Liver (tissue), 8 donors: ENCODE measurements at regions not wholly inside any gene's neighbourhood (a gene's known extent, or its start where the extent isn't known, plus 50 kb on each side); places are given as distances from the start of the nearest gene placed in this dataset.

ENCODE experiments used
- DNase-seq: peaks from one replicate; pipeline ENCODE4 v3.0.0-alpha.2; 2017; ENCODE audit warnings: low spot score
- H3K27ac ChIP-seq, 2 donors: one replicate each; pipeline ENCODE4 v1.7.0; 2013; ENCODE audit warnings: inconsistent platforms in 2 of 2, low read length in 2 of 2, control low read depth in 1 of 2, low read depth in 1 of 2, mild to moderate bottlenecking in 1 of 2
- H3K27me3 ChIP-seq, 4 donors: one replicate each; pipeline versions ENCODE4 v1.6.1 to v1.7.0; 2013; ENCODE audit warnings: low read length in 3 of 4, inconsistent platforms in 1 of 4, mild to moderate bottlenecking in 1 of 4, moderate library complexity in 1 of 4; ENCODE audit not compliant: control insufficient read depth in 4 of 4, insufficient read depth in 4 of 4
- H3K36me3 ChIP-seq, 4 donors: one replicate each; pipeline versions ENCODE4 v1.6.1 to v1.7.0; 2013; ENCODE audit warnings: low read length in 3 of 4, mild to moderate bottlenecking in 3 of 4, low read depth in 1 of 4, moderate library complexity in 1 of 4; ENCODE audit not compliant: control insufficient read depth in 4 of 4, insufficient read depth in 3 of 4
- H3K4me1 ChIP-seq, 4 donors: one replicate each; pipeline versions ENCODE4 v1.6.1 to v1.7.0; 2013; ENCODE audit warnings: low read length in 3 of 4, mild to moderate bottlenecking in 3 of 4, moderate library complexity in 1 of 4; ENCODE audit not compliant: control insufficient read depth in 4 of 4, insufficient read depth in 4 of 4
- H3K4me3 ChIP-seq, 3 donors: one replicate each; pipeline versions ENCODE4 v1.6.1 to v1.7.0; 2013; ENCODE audit warnings: low read length in 3 of 3, control low read depth in 1 of 3, low read depth in 1 of 3, mild to moderate bottlenecking in 1 of 3
- H3K9ac ChIP-seq, 2 donors: one replicate each; pipeline ENCODE4 v1.7.0; 2013; ENCODE audit warnings: low read length in 2 of 2, mild to moderate bottlenecking in 2 of 2, moderate library complexity in 2 of 2, control low read depth in 1 of 2, low read depth in 1 of 2
- H3K9me3 ChIP-seq, 4 donors: one replicate each; pipeline versions ENCODE4 v1.6.1 to v1.7.0; 2013; ENCODE audit warnings: low read length in 3 of 4; ENCODE audit not compliant: control insufficient read depth in 4 of 4
- CTCF ChIP-seq: fragments of 150-350 bp; IDR thresholded peaks from 2 replicates; pipeline ENCODE4 v1.5.1; 2017; ENCODE audit warnings: improper control_type of control experiment, low read depth, low read length; ENCODE audit not compliant: missing input control
- EGR1 ChIP-seq, 2 donors: IDR thresholded peaks; 2 replicates each; pipeline ENCODE4 v1.6.1; 2016 to 2018; ENCODE audit warnings: antibody characterized with exemption in 2 of 2, low read depth in 2 of 2
- FOXA1 ChIP-seq: IDR thresholded peaks from 2 replicates; pipeline ENCODE4 v1.6.1; 2016; ENCODE audit warnings: antibody characterized with exemption
- FOXA2 ChIP-seq: IDR thresholded peaks from 2 replicates; pipeline ENCODE4 v1.6.1; 2016; ENCODE audit warnings: antibody characterized with exemption
- GABPA ChIP-seq, 2 donors: IDR thresholded peaks in 1 of 2; conservative IDR thresholded peaks in 1 of 2; 2 replicates each; pipeline ENCODE4 v1.6.1; 2016; ENCODE audit warnings: antibody characterized with exemption in 2 of 2, mild to moderate bottlenecking in 1 of 2, moderate library complexity in 1 of 2
- HNF4A ChIP-seq, 2 donors: conservative IDR thresholded peaks; 2 replicates each; pipeline ENCODE4 v1.6.1; 2016; ENCODE audit warnings: antibody characterized with exemption in 2 of 2, mild to moderate bottlenecking in 2 of 2
- HNF4G ChIP-seq: IDR thresholded peaks from 2 replicates; pipeline ENCODE4 v1.6.1; 2016; ENCODE audit warnings: antibody characterized with exemption
- JUND ChIP-seq, 2 donors: IDR thresholded peaks; 2 replicates each; pipeline ENCODE4 v1.6.1; 2016; ENCODE audit warnings: antibody characterized with exemption in 2 of 2
- MAX ChIP-seq: IDR thresholded peaks from 2 replicates; pipeline ENCODE4 v1.6.1; 2016; ENCODE audit warnings: antibody characterized with exemption
- NR2F2 ChIP-seq: IDR thresholded peaks from 2 replicates; pipeline ENCODE4 v1.6.1; 2016; ENCODE audit warnings: antibody characterized with exemption
- RAD21 ChIP-seq, 2 donors: IDR thresholded peaks; 2 replicates each; pipeline ENCODE4 v1.6.1; 2016; ENCODE audit warnings: antibody characterized with exemption in 2 of 2, mild to moderate bottlenecking in 2 of 2
- REST ChIP-seq: IDR thresholded peaks from 2 replicates; pipeline ENCODE4 v1.6.1; 2016; ENCODE audit warnings: antibody characterized with exemption, mild to moderate bottlenecking
- RXRA ChIP-seq, 2 donors: IDR thresholded peaks; 2 replicates each; pipeline ENCODE4 v1.6.1; 2017 to 2018; ENCODE audit warnings: antibody characterized with exemption in 2 of 2, mild to moderate bottlenecking in 1 of 2
- SP1 ChIP-seq: IDR thresholded peaks from 2 replicates; pipeline ENCODE4 v1.6.1; 2018; ENCODE audit warnings: antibody characterized with exemption, mild to moderate bottlenecking
- YY1 ChIP-seq: IDR thresholded peaks from 2 replicates; pipeline ENCODE4 v1.6.1; 2016; ENCODE audit warnings: antibody characterized with exemption, mild to moderate bottlenecking
- ZBTB33 ChIP-seq: IDR thresholded peaks from 2 replicates; pipeline ENCODE4 v1.6.1; 2016; ENCODE audit warnings: antibody characterized with exemption
- WGBS: extraction: QIAGEN DNeasy Blood & Tissue Kit; methylation state at CpG from one replicate; pipeline ENCODE4 v1.1.7; 2013; 5-methylcytosine and 5-hydroxymethylcytosine counted together
- donor health status: healthy.
- donor health status: healthy.
- donor health status: healthy.
- donor health status: healthy.
- donor health status: healthy.

- 32% methylated on average over 2 of the region's 2 CpGs for WGBS
- no peaks in the 10 kb centered on the region for H3K4me1 ChIP-seq
- peaks cover 0 to 3% (median 0%) of the 10 kb centered on the region in 4 donors for H3K27me3 ChIP-seq
- no peaks in the 10 kb centered on the region for H3K36me3 ChIP-seq
- H3K9ac ChIP-seq: no peak overlapping the region
- H3K9me3 ChIP-seq: peaks cover 0 to 1% (median 0%) of the 10 kb centered on the region in 4 donors
- no peak overlapping the region for H3K4me3 ChIP-seq
- H3K27ac ChIP-seq: no peak overlapping the region
- no peak for DNase-seq
- TF ChIP-seq MAX: no peak
- TF ChIP-seq FOXA1: no peak
- TF ChIP-seq SP1: no peak
- no peak for TF ChIP-seq EGR1 (IDR thresholded peaks at IDR 0.05; ENCODE audit: low read depth in 2 of 2)
- no peak for TF ChIP-seq NR2F2
- TF ChIP-seq HNF4A (conservative IDR thresholded peaks at IDR 0.05): no peak
- no peak for TF ChIP-seq ZBTB33
- TF ChIP-seq GABPA (IDR thresholded peaks at IDR 0.05 in 1 of 2, conservative IDR thresholded peaks at IDR 0.05 in 1 of 2): no peak
- no peak for TF ChIP-seq JUND (IDR thresholded peaks at IDR 0.05)
- TF ChIP-seq HNF4G: no peak
- no peak for TF ChIP-seq YY1
- no peak for TF ChIP-seq RXRA (IDR thresholded peaks at IDR 0.05)
Observed at GRCh38 chr2:4838626-4839025, 853.6 kb upstream of the SOX11 start.

GRCh38 chr2:4840791-4841190, 851.4 kb upstream of the SOX11 start:
- no peak for DNase-seq

More at GRCh38 chr2:4840791-4841190, 851.4 kb upstream of the SOX11 start:
- 48% methylated on average over 2 of the region's 2 CpGs for WGBS
- no peak for TF ChIP-seq MAX
- no peak for TF ChIP-seq RAD21 (IDR thresholded peaks at IDR 0.05)
- no peak for TF ChIP-seq RXRA (IDR thresholded peaks at IDR 0.05)
- no peak for TF ChIP-seq FOXA2
- no peak for TF ChIP-seq GABPA (IDR thresholded peaks at IDR 0.05 in 1 of 2, conservative IDR thresholded peaks at IDR 0.05 in 1 of 2)
- TF ChIP-seq EGR1 (IDR thresholded peaks at IDR 0.05; ENCODE audit: low read depth in 2 of 2): no peak
- no peak for TF ChIP-seq SP1
- TF ChIP-seq JUND (IDR thresholded peaks at IDR 0.05): no peak
- no peak for TF ChIP-seq HNF4G
- no peak for TF ChIP-seq CTCF
- no peak for TF ChIP-seq REST
- TF ChIP-seq ZBTB33: no peak
- no peak for TF ChIP-seq HNF4A (conservative IDR thresholded peaks at IDR 0.05)
- no peak for TF ChIP-seq YY1
- no peak for TF ChIP-seq NR2F2
- peaks cover 0 to 4% (median under 1%) of the 10 kb centered on the region in 4 donors for H3K9me3 ChIP-seq
- no peaks in the 10 kb centered on the region for H3K4me1 ChIP-seq
- no peak overlapping the region for H3K9ac ChIP-seq
- H3K36me3 ChIP-seq: no peaks in the 10 kb centered on the region
- H3K27ac ChIP-seq: no peak overlapping the region
- H3K27me3 ChIP-seq: peaks cover 0 to 3% (median 0%) of the 10 kb centered on the region in 4 donors
- no peak overlapping the region for H3K4me3 ChIP-seq
